Superior temporal gyrus (tissue), 1 donor: ENCODE measurements at regions not wholly inside any gene's neighbourhood (a gene's known extent, or its start where the extent isn't known, plus 50 kb on each side); places are given as distances from the start of the nearest gene placed in this dataset.

Experiments used
- DNase-seq: peaks from one replicate; pipeline ENCODE4 v3.0.0-alpha.2; 2016; ENCODE audit errors: extremely low spot score

DNA sequence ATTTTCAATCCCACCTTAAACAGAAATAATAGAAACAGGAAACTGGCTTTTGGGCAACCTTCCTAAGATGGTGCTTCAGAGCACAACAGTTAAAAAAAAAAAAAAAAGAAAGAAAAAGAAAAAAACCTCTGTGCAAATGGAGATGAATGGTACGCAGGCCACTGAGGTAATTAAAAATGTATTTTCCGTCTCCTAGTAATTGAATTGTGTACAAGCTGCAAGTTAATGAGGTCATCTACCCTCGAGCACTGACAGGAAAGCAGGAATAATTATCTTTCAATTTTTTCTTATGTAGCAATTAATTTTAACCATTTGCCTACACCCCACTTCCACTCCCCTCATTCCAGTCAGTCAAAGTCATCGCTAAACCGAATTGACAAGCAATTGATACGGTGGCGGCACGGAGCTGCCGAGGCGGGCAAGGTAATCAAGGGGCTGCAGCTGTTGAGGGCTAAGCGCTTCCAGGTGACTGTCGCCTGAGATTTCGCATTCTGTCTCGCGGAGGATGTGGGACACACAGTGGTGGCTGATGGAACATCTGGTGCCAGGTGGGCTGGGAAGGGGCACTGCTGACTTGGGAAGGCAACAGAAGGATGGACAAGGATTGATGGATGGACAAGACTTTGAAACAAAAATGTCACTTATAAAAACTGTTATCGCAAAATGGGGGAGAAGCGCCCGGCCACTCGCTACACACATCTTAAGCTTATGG lies 109.4 kb downstream of the RCN1 start:
- no peak for DNase-seq

DNA sequence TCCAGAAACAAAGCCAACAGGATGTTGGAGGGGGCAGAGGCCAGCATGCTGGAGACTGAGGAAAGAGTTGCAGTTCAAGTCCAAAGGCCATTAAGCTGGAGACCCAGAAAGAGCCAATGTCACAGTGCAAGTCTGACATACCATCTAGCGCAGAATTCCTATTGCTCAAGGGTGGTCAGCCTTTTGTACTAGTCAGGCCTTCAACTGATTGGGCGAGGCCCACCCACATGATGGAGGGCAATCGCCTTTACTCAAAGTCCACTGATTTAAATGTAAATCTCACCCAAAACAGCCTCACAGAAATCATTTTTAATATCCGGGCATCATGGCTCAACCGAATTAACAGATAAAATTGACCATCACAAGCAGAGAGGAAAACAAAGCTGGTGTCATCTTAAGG lies 113.9 kb downstream of the RCN1 start:
- DNase-seq: no peak

DNA sequence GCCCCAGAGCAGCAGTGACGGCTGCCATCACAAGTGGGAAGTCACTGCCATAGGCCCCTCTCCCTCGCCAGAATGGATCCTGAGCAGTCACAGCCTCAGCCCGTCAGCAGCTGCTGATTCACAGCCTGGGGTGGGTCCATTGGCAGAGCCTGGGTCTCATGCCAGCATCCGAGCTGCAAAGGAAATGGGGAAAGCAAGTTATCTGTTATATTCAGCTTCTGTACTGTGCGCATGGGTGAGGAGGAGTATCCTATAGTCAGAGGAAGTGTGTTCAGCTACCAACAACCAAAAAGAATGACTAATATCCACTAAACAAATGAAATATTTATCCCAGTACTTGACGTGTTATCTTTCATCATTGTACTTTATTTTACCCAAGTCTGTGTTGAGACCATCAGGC lies 119.7 kb downstream of the RCN1 start:
- no peak for DNase-seq

DNA sequence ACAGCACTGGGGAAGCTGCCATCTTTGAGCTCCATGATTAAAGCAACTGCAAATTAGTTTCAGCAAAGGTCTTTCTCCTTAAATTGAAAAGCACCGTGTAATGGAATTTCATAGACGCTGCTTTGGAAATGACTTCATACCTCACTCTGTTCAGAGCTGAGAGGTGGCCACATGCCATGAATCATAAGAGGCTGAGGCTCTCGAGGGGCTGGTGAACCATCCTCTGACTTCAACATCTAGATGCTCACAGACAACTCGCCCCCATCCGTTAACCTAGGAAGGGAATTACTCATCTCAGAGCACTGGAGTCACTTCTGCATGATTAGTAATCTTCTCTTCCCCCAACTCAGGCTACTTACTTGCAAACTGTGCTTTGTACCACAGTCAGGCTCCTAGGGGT lies 122.3 kb downstream of the RCN1 start:
- DNase-seq: no peak

- DNase-seq: no peak
Measured at GRCh38 chr11:32215157-32215556, 124.3 kb downstream of the RCN1 start.

GRCh38 chr11:32216749-32217148 lies 125.9 kb downstream of the RCN1 start:
- no peak for DNase-seq

DNA sequence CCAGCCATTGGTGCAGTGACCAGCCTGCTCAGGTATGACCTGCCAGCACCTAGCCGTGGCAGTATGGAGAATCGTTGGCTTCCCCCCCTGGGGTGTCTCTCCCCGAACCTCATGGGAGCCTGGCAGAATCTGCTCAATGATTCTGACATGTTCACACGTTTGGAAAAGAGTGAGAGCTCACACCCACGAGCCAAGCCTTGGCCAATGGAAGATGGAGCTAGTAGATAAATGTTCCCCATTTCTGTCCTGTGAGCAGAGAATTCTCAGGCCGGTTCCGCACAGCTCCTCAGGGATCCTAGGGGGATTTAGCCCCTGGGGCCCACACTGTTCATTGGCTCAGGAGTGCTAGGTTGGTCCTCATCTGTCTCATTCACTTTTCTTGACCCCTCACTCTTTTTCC lies 128.4 kb downstream of the RCN1 start:
- no peak for DNase-seq

DNA sequence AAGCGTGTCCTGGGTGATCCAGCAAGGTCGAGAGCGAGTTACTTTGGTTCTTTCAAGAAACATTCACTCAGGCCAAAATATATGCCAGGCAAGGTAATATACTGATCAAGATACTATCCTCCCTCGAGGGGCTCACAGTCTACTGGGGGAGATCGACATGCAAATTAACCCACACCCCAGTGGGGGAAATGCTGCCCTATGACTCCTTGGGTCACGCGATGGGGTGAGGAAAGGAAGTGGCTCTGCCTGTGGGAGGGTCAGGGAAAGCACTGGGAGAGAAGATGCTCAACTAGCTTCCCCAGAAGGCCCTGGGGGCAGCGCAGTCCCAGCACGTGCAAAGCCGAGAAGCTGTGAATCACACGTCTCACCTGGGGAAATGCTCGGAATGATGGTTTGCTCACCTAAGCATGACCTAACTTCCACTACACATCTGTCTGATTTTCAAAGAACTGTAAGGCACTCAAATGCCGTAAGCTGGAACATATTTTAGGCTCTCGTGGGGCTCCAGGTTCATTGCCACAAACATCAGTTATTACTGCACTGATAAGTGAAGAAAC lies 130.7 kb downstream of the RCN1 start:
- DNase-seq: no peak

GRCh38 chr11:32224580-32224979 lies 133.7 kb downstream of the RCN1 start:
- no peak for DNase-seq

DNA sequence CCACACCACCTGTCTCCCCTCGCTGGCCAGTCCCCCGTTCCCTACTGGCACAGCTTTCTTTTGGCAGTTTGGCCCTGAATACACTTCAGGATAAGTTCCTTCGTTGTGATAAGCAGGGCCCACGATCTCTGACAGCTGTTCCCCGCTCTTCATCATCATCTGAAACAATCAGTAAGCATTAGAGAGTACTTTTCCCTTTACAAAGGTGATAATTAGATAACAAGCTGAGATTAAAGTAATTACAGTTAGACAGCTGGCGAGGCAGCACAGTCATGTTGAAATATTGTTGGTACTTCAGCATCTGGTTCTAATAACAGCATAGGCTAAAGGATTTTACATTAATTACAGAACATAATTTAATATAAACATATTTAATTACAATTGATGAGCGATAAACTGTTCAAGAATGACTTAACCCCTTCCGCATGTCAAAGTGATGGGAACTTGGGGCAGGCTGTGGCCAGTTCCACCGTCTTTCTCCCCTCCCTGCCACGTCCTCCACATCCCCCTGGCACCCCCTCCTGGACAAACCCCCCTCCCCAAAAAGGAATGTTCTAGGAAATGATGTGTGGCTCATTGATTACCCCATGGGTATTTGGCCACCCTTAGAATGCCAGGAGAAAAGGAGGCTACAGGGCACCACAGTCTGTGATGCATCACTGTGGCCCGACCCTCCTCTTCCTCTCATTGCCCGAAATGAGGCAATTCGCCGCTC lies 134.9 kb downstream of the RCN1 start:
- DNase-seq: no peak

GRCh38 chr11:32226480-32226879 lies 135.6 kb downstream of the RCN1 start:
- no peak for DNase-seq

DNA sequence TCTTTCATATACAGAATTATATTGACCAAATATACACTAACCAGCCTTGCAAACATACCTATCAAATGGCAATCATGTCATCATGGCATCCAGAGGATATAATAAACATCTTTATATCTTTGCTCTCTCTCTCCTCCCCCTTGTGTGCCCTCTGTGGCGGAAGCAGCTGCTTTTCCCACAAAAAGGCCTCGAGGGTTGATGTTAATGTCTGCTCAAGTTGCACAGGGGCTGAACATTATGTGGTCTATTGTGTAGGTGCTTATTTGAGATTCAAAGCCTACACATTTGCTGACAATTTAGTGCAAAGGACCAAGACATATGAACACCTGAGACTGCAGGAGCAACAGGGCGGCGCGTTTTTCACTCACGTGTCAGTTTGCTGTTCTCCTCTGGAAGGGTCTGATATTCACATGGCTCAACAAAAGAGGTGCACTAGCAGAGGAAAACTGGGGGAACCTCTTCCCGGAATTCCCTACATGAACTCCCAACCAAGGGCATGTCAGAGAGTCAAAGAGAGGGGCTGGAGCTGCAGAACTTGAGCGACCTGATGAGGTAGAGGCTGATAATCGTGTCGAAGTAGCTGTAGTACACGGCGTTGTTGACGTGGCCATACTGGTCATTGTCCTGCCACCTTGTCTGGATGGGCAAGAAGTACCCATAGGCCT lies 138.8 kb downstream of the RCN1 start:
- DNase-seq: no peak

DNA sequence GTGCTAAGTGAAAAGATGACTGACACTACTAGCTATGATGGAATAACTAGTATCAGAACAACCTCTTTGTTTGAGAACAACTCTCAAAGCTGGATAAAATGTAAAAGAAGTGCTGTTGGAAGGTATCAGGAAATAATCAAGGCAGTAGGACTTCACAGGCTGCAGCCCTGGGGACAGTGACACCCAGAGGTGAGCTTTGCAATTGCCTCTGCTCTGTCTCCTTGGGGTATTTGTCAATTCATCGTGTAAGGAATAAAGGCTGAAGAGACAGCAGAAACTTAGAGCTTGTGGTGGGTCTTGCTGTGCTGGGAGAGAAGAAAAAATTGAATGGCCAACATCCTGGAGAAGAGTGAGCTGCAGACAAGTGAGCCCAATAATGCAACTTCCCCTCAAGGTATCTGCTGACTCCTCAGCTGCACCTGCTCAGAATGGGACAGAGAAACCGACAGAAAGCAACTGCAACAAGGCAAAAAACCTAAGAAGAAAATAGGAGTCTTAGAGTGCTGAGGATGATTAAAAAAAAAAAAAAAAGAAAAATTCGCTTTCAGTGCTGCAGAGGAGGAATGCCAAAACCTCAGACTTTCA lies 141.1 kb downstream of the RCN1 start:
- DNase-seq: peak; percentile 22

- no peak for DNase-seq
Measured at GRCh38 chr11:32232516-32232915, 141.6 kb downstream of the RCN1 start.

GRCh38 chr11:32233276-32233675 lies 142.4 kb downstream of the RCN1 start:
- no peak for DNase-seq

DNA sequence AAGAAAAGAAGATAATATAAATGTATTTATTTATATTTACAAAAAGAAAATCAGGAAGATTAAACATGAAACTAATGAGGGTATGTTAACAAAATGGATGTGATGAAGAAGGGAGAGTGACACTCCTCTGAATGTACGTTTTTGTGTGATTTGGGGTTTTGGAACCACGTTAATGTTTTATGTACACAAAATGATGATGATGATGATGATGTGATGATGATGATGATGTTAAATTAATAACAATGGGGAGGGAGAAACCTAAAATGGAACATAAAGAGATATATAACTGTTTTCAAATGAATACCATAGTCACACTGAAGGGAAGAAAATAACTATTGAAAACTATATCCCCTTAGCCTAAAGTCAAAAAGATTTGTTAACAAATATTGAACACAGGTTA lies 143.1 kb downstream of the RCN1 start:
- no peak for DNase-seq

- no peak for DNase-seq
Measured at GRCh38 chr11:32244453-32244852, 153.6 kb downstream of the RCN1 start.

GRCh38 chr11:32253706-32254105 lies 162.8 kb downstream of the RCN1 start:
- DNase-seq: no peak

DNA sequence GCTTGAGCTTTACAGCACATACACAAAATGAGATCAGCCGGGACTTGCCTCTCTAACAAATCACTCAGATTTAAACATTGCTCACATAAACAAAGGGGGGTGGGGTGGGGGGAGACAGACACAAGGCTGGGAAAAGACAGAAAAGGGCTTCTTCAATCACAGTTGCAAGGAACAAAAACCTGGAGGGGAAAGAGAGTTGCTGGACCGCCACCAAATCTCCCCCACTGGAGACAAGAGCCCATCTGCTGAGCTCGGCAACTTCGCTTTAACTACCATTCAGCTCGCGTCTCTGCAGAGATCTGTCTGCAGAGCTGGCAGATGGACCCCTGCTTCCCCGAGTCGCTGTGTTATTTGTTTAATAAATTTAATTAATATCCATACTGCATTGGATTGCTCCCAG lies 165.0 kb downstream of the RCN1 start:
- no peak for DNase-seq

- no peak for DNase-seq
Measured at GRCh38 chr11:32256466-32256865, 165.6 kb downstream of the RCN1 start.

GRCh38 chr11:32259641-32260081 lies 168.8 kb downstream of the RCN1 start:
- DNase-seq: no peak

DNA sequence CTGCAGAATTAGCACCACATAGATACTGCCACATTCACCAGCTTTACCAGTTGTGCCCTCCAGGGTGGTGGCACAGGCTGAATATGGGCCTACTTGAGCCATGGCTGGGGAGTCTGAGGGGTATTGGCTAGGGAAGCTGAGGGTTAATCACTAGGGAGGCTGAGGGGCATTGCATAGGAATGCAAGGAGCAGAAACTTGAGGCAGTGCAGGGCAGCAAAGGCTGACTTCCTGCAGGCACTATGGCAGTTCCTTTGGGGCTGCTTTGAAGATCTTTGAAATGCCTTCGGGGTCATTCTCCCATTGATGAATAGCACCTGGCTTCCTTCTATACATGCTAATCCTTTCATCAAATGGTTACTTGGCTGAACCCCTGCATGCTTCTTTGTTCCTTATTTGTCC lies 171.5 kb downstream of the RCN1 start:
- no peak for DNase-seq
